HG03442 (cell line): ENCODE measurements at regions not wholly inside any gene's neighbourhood (a gene's known extent, or its start where the extent isn't known, plus 50 kb on each side); places are given as distances from the start of the nearest gene placed in this dataset.
"Not testable (repeated sequence)": the region's sequence is repeated elsewhere in the genome, so short reads cannot be mapped to it uniquely, and the experiment has no call there.

Experiments
- ATAC-seq: cut with Tn5 transposase; IDR thresholded peaks from one replicate; pipeline ENCODE4 v1.9.1; 2021; ENCODE audit warnings: mild to moderate bottlenecking, moderate library complexity; ENCODE audit not compliant: unreplicated experiment

DNA sequence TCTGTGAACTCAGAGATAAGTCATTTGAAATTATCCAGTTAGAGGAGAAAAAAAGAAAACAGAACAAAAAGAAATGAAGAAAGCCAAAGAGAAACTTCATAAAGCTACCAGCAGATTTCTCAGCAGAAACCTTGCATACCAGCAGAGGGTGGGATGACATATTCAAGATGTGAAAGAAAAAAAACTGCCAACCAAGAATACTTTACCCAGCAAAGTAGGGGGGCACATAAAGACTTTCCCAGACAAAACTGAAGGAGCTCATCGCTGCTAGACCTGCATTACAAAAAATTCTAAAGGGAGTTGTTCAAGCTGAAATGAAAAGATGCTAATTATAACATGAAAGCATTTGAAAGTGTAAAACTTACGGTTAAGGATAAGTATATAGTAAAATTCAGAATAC is 246.3 kb downstream of the FNDC1 start:
- ATAC-seq: no peak

- ATAC-seq: no peak
Measured at GRCh38 chr6:159414711-159415110, 245.5 kb downstream of the FNDC1 start.

DNA sequence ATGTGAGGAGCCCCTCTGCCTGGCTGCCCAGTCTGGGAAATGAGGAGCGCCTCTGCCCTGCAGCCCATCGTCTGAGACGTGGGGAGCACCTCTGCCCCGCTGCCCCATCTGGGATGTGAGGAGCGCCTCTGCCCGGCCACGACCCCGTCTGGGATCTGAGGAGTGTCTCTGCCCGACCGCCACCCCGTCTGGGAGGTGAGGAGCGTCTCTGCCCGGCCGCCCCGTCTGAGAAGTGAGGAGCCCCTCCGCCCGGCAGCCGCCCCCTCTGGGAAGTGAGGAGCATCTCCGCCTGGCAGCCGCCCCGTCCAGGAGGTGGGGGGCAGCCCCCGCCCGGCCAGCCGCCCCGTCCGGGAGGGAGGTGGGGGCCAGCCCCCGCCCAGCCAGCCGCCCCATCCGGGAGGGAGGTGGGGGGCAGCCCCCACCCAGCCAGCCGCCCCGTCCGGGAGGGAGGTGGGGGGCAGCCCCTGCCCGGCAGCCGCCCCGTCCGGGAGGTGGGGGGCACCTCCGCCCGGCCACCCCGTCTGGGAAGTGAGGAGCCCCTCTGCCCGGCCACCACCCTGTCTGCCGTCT is 238.1 kb downstream of the FNDC1 start:
- not testable (repeated sequence) for ATAC-seq

DNA sequence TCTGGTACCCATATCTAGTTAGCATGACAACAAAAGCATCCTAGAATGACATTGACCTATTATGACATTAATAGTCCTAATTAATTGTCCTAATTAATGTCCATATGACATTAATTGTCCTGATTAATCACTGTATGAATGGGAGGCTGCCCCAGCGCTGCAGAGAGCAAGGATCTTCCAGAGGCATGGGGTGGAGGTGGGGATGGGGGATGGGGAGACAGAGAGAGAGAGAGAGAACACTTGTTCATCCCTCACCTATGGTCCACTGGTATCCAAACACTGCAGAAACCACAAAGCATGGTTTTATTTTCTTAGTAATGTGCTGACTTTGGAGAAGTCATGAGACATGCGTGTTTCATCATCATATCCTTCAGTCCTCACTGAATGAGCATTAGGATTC is 235.1 kb downstream of the FNDC1 start:
- ATAC-seq: no peak

DNA sequence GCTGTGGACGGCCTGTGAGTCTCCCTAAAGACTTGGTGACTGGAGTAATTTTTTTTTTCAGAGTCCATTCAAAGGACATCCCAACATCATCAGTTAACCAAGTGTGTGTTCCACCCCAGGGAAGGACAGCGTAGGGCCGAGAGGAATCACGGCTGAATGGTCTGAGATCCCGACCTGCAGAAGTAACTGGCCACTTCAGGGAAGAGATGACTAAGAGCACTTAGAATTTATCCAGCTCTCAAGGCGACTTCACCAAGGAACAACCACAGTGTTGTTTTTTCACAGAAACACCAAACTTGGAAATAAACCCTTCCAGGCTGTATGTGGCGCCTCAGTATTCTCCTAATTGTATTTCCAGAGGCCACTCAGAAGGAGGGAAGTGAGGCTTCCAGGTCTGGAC is 231.6 kb downstream of the FNDC1 start:
- ATAC-seq: no peak

DNA sequence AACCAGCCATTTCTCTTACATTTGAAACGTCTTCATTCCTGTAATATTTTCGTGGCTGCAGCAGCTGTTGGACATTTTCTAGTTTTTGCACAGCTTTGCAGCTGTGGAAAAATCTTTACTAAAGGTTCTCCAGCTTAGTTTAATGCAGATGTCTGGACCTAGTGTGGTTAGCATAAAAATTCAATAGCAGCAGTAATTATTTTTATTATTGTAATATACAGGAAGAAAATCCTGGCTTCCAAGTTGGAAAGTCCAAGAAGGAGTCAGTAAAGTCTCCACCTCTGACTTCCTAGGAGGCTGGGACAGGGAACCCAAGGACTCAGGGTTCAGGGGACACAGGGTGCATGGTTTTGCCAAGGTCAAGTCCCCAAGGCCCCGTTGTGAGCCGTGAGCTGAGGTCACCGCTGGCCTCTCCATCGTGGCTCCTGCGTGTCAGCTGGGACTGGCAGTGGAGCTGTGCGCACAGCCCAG is 230.6 kb downstream of the FNDC1 start:
- ATAC-seq: no peak

GRCh38 chr6:159398633-159399032 is 229.4 kb downstream of the FNDC1 start:
- ATAC-seq: no peak

DNA sequence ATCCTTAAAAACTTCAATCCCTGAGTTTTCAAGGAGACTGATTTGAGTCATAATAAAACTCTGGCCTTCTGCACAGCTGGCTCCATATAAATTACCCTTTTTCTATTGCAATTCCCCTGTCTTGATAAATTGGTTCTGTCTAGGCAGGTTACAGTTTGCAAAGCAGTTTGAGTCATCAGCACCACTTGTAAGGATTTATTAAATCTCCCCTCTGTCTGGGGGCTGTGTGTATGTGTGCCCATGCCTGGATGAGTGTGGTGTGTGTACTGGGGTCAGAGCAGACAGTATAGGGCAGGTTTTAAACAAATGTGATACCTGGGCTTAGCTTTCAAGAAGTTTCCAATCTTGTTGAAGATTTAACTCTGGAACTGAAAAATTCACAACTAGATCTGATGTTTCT is 228.6 kb downstream of the FNDC1 start:
- ATAC-seq: no peak

- ATAC-seq: no peak
Measured at GRCh38 chr6:159395609-159396008, 226.4 kb downstream of the FNDC1 start.

DNA sequence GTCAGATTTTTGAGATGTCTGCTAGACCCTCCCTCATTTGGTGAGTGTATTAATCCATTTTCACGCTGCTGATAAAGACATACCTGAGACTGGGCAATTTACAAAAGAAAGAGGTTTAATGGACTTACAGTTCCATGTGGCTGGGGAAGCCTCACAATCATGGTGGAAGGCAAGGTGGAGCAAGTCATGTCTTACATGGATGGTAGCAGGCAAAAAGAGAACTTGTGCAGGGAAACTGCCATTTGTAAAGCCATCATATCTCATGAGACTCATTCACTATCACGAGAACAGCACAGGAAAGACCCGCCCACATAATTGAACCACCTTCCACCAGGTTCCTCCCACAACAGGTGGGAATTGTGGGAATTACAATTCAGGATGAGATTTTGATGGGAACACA is 223.5 kb downstream of the FNDC1 start:
- ATAC-seq: not testable (repeated sequence)

- no peak for ATAC-seq
Measured at GRCh38 chr6:159390381-159390780, 221.2 kb downstream of the FNDC1 start.

- ATAC-seq: no peak
Measured at GRCh38 chr6:159389695-159390094, 220.5 kb downstream of the FNDC1 start.

GRCh38 chr6:159380114-159380513 is 210.9 kb downstream of the FNDC1 start:
- no peak for ATAC-seq

- ATAC-seq: no peak
Measured at GRCh38 chr6:159378411-159379328, 209.5 kb downstream of the FNDC1 start.

DNA sequence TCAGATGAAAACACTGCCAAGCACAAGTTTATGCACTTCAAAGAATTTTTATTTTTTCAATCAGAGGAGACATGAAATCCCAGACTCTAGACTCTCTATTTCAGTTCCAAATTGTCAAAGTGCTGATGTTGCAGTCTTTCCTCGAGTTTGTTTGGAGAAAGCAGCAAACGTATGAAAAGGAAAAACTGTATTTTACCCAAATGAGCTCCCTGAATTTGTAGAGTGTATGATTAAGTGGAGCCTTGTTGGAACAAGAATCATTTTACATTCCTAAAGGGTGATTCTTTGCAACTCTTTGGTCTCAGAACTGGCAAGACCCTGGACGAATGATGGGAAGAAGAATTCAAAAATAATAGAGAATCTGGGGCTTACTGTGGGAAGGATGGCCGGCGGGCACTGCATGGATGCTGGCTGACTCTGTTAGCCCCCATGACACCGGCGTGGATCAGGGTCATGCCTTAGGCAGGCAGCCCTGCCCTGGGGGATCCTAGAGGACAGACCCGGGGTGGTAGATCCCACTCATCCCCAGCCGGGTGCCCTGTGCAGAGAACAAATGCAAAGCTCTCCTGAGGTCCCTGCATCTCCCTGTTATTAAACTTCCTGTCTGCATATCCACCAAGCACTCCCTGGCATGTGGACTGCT is 207.4 kb downstream of the FNDC1 start:
- no peak for ATAC-seq

GRCh38 chr6:159375014-159375413 is 205.8 kb downstream of the FNDC1 start:
- no peak for ATAC-seq

DNA sequence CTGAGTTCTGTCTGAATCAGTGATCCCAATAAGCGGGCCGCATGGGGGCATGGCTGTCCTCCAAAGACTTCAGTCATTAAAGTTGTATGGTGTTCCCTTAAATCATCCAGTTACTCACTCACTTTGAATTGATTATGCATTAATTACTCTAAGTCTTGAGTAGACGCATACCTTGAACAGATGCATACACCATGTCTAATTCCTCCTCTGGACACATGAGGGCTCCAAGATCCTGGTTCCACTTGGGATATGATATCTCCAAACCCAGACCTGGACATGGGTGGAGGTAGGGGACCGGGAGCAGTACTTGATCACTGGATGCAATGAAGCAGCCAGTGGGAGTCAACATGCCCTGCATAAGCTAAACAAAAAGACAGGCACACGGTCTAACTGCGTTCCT is 204.5 kb downstream of the FNDC1 start:
- no peak for ATAC-seq

GRCh38 chr6:159372333-159372732 is 203.1 kb downstream of the FNDC1 start:
- no peak for ATAC-seq

DNA sequence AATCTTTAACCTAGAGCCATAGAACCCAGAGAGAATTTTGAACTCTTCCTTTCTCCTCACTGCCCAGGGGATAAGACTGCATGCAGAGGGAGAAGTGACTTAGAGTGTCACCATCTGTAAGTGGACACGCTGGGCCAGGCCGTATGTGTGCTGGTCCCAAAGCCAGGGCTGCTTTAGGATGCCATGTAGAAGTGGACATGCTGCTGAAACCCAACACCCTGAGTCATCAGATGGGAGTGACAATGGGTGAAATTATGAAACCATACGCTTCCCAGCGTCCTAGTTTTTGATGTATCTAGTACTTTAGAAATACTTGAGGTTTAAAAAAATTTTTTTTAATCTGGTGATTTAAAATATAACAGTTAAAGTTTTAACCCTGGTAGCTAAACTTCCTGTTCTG is 191.1 kb downstream of the FNDC1 start:
- no peak for ATAC-seq

DNA sequence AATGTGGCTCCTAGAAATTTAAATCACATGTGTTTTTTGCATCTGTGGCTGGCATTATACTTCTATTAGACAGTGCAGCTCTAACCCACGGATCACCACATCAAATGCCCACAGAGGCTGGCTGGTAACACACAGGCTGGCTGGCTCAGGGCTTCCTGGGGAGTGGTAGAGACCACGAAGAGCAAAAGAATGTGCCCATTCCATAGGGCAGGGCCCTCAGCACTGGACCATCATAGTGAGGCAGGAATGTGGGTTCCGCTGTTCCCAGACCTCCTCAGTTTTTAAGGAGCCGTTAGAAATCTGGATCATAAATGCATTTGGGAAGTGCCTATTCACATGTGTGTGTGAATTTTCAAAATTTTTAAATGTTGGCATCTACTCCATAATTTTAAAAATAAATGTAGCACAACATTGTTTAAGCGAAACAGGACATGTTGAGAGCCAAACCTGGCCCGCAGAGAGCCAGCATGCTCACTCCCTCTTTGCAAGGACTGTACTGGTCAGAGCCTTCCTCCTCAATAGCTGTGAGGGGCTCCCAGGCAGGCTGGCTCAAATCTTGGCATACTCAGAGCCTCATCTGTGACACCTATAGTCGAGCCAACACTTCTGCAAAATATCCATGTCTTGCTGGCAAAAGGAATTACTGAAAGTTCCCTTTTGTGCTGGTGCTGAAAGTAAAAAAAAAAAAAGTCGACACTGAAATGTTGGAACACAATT is 190.5 kb downstream of the FNDC1 start:
- no peak for ATAC-seq

DNA sequence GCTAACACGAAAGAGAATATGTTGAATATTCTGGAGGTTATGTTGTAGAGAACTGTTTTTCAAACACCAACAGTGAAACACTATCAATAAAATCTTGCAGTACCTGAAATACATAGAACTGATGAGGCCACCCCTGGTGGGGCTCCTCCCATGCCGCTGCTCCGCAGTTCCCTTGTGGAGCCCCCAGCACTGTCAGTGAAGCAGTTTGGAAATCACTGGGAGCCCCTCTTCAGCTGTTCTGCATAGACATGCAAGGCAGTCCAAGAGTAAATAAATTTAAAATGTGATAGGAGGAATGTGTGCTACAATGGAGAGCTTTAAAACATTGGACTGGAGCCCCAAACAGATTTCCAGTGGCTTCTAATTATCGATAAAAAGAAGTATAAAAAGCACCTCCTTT is 189.4 kb downstream of the FNDC1 start:
- no peak for ATAC-seq
